Stimulated activated CD4-positive, alpha-beta T cell treated with anti-CD3 and anti-CD28 coated beads, Interleukin-12 subunit alpha, Interleukin-12 subunit beta, amount 100 ng/mL, for 4 hours (primary cell): ENCODE measurements at regions not wholly inside any gene's neighbourhood (a gene's known extent, or its start where the extent isn't known, plus 50 kb on each side); places are given as distances from the start of the nearest gene placed in this dataset.
"Not testable (repeated sequence)": the region's sequence is repeated elsewhere in the genome, so short reads cannot be mapped to it uniquely, and the experiment has no call there.

ENCODE experiments used
- DNase-seq: peaks from one replicate; pipeline ENCODE4 v3.0.0-alpha.2; 2020

DNA sequence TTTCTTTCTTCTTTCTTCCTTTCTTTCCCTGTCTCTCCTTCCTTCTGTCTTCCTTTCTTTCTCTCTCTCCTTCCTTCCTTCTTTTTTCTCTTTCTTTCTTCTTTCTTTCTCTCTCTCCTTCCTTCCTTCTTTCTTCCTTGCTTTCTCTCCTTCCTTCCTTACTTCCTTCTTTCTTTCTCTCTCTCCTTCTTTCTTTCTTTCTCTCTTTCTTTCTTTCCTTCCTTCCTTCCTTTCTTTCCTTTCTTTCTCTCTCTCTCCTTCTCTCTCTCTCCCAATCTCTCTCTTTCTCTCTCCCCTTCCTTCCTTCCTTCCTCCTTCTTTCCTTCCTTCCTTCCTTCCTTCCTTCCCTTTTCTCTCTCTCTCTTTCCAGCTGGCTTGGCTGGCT, 2806.6 kb downstream of the RPIA start:
- DNase-seq: not testable (repeated sequence)

DNA sequence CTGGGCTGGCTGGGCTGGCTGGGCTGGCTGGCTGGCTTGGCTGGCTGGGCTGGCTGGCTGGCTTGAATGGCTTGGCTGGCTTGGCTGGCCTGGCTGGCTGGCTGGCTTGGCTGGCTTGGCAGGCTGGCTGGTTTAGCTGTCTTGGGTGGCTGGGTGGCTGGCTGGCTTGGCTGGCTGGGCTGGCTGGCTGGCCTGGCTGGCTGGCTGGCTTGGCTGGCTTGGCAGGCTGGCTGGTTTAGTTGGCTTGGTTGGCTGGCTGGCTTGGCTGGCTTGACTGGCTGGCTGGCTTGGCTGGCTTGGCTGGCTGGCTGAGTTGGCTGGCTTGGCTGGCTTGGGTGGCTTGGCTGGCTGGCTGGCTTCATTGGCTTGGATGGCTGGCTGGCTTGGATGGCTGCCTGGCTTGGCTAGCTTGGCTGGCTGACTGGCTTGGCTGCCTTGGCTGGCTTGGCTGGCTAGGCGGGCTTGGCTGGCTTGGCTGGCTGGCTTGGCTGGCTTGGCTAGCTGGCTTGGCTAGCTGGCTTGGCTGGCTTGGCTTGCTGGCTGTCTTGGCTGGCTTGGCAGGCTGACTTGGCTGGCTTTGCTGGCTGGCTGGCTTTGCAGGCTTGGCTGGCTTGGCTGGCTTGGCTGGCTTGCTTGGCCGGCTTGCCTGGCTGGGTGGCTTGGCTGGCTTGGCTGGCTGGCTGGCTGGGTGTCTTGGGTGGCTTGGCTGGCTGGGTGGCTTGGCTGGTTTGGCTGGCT, 2807.2 kb downstream of the RPIA start:
- DNase-seq: not testable (repeated sequence)

DNA sequence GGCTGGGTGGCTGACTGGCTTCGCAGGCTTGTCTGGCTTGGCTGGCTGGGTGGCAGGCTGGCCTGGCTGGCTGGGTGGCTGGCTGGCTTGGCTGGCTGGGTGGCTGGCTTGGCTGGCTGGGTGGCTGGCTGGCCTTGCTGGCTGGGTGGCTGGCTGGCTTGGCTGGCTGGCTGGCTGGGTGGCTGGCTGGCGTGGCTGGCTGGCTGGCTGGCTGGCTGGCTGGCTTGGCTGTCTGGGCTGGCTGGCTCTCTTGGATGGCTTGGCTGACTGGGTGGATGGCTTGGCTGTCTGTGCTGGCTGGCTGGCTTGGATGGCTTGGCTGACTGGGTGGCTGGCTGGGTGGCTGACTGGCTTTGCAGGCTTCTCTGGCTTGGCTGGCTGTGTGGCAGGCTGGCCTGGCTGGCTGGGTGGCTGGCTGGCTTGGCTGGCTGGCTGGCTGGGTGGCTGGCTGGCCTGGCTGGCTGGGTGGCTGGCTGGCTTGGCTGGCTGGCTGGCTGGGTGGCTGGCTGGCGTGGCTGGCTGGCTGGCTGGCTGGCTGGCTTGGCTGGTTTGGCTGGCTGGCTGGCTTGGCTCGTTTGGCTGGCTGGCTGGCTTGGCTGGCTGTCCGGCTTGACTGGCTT, 2808.1 kb downstream of the RPIA start:
- not testable (repeated sequence) for DNase-seq

DNA sequence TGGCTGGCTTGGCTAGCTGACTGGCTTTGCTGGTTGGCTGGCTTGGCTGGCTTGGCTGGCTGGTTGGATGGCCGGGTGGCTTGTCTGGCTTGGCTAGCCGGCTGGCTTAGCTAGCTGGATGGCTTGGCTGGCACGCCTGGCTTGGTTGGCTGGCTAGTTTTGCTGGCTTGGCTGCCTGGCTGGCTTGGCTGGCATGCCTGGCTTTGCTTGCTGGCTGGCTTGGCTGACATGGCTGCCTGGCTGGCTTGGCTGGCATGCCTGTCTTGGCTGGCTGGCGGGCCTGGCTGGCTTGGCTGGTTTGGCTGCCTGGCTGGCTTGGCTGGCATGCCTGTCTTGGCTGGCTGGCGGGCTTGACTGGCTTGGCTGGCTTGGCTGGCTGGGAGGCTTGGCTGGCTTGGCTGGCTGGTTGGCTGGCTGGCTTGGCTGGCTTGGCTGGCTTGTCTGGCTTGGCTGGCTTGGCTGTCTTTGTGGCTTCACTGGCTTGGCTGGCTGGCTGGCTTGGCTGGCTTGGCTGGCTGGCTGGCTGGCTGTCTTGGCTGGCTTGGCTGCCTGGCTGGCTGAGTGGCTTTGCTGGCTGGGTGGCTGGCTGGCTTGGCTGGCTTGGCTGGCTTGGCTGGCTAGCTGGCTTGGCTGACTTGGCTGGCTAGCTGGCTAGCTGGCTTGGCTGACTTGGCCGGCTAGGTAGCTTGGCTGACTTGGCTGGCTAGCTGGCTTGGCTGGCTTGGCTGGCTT, 2808.9 kb downstream of the RPIA start:
- DNase-seq: not testable (repeated sequence)

DNA sequence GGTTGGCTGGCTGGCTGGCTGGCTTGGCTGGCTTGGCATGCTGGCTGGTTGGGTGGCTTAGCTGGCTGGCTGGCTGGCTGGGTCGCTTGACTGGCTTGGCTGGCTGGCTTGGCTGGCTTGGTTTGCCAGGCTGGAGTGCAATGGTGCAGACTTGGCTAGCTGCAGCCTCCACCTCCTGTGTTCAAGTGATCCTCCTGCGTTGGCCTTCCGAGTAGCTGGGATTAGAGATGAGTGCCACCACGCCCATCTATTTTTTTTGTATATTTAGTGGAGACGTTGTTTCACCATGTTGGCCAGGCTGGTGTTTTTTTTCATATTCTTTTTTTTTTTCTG, 2809.5 kb downstream of the RPIA start:
- DNase-seq: not testable (repeated sequence)

DNA sequence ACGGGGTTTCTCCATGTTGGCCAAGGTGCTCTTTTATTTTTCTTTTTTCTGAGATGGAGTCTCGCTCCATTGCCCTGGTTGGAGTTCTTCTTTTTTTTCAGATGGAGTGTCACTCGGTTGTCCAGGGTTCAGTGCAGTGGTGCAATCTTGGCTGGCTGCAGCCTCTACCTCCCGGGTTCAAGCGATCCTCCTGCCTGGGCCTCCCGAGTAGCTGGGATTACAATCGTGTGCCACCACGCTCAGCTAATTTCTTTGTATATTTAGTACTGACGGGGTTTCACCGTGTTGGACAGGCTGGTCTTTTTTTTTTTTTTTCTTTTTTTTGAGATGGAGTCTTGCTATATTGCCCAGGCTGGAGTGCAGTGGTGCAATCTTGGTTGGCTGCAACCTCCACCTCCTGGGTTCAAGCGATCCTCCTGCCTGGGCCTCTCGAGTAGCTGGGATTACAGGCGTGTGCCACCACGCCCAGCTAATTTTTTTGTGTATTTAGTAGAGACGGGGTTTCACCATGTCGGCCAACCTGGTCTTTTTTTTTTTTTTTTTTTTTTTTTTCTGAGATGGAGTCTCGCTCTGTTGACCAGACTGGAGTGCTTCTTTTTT, 2810.1 kb downstream of the RPIA start:
- not testable (repeated sequence) for DNase-seq

DNA sequence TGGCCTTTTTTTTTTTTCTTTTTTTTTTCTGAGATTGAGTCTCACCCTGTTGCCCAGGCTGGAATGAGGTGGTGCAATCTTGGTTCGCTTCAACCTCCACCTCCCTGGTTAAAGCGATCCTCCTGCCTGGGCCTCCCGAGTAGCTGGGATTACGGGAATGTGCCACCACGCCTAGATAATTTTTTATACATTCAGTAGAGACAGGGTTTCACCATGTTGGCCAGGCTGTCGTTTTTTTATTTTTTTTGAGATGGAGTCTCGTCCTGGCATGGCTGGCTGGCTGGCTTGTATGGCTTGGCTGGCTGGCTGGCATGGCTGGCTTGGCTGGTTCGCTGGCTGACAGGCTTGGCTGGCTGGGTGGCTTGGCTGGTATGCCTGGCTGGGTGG, 2812.1 kb downstream of the RPIA start:
- DNase-seq: not testable (repeated sequence)

DNA sequence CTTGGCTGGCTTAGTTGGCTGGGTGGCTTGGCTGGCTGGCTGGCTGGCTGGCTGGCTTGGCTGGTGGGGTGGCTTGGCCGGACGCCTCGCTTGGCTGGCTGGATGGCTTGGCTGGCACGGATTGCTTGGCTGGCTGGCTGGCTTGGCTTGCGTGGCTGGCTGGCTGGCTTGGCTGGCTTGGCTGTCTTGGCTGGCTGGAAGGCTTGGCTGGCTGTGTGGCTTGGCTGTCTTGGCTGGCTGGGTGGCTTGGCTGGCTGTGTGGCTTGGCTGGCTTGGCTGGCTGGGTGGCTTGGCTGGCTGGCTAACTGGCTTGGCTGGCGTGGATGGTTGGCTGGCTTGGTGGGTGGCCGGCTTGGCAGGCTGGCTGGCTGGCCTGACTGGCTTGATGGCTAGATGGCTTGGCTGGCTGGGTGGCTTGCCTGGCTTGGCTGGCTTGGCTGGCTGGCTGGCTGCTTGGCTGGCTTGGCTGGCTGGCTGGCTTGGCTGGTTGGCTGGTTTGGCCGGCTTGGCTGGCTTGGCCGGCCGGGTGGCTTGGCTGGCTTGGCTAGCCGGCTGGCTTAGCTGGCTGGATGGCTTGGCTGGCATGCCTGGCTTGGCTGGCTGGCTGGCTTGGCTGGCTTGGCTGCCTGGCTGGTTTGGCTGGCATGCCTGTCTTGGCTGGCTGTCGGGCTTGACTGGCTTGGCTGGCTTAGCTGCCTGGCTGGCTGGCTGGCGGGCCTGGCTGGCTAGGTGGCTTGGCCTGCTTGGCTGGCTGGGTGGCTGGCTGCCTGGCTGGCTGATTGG, 2812.7 kb downstream of the RPIA start:
- not testable (repeated sequence) for DNase-seq

DNA sequence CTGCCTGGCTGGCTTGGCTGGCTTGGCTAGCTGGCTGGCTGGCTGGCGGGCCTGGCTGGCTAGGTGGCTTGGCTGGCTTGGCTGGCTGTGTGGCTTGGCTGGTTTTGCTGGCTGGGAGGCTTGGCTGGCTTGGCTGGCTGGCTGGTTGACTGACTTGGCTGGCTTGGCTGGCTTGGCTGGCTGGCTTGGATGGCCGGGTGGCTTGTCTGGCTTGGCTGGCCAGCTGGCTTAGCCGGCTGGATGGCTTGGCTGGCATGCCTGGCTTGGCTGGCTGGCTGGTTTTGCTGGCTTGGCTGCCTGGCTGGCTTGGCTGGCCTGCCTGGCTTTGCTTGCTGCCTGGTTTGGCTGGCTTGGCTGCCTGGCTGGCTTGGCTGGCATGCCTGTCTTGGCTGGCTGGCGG, 2817.3 kb downstream of the RPIA start:
- not testable (repeated sequence) for DNase-seq

DNA sequence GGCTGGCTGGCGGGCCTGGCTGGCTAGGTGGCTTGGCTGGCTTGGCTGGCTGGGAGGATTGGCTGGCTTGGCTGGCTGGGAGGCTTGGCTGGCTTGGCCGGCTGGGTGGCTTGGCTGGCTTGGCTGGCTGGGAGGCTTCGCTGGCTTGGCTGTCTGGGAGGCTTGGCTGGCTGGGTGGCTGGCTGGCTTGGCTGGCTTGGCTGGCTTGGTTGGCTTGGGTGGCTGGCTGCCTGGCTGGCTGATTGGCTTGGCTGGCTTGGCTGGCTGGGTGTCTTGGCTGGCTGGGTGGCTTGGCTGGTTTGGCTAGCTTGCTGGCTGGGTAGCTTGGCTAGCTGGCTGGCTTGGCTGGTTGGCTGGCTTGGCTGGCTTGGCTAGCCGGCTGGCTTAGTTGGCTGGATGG, 2817.8 kb downstream of the RPIA start:
- not testable (repeated sequence) for DNase-seq

DNA sequence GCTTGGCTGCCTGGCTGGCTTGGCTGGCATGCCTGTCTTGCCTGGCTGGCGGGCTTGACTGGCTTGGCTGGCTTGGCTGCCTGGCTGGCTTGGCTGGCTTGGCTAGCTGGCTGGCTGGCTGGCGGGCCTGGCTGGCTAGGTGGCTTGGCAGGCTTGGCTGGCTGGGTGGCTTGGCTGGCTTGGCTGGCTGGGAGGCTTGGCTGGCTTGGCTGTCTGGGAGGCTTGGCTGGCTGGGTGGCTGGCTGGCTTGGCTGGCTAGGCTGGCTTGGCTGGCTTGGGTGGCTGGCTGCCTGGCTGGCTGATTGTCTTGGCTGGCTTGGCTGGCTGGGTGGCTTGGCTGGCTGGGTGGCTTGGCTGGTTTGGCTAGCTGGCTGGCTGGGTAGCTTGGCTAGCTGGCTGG, 2819.7 kb downstream of the RPIA start:
- DNase-seq: not testable (repeated sequence)

DNA sequence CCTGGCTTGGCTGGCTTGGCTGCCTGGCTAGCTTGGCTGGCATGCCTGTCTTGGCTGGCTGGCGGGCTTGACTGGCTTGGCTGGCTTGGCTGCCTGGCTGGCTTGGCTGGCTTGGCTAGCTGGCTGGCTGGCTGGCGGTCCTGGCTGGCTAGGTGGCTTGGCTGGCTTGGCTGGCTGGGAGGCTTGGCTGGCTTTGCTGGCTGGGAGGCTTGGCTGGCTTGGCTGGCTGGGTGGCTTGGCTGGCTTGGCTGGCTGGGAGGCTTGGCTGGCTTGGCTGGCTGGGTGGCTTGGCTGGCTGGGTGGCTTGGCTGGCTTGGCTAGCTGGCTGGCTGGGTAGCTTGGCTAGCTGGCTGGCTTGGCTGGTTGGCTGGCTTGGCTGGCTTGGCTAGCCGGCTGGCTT, 2824.5 kb downstream of the RPIA start:
- DNase-seq: not testable (repeated sequence)

DNA sequence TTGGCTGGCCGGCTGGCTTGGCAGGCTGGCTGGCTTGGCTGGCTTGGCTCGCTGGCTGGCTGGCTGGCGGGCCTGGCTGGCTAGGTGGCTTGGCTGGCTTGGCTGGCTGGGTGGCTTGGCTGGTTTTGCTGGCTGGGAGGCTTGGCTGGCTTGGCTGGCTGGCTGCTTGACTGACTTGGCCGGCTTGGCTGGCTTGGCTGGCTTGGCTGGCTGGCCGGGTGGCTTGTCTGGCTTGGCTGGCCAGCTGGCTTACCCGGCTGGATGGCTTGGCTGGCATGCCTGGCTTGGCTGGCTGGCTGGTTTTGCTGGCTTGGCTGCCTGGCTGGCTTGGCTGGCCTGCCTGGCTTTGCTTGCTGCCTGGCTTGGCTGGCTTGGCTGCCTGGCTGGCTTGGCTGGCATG, 2825.2 kb downstream of the RPIA start:
- DNase-seq: not testable (repeated sequence)

DNA sequence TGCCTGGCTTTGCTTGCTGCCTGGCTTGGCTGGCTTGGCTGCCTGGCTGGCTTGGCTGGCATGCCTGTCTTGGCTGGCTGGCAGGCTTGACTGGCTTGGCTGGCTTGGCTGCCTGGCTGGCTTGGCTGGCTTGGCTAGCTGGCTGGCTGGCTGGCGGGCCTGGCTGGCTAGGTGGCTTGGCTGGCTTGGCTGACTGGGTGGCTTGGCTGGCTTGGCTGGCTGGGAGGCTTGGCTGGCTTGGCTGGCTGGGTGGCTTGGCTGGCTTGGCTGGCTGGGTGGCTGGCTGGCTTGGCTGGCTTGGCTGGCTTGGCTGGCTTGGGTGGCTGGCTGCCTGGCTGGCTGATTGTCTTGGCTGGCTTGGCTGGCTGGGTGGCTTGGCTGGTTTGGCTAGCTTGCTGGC, 2826.4 kb downstream of the RPIA start:
- DNase-seq: not testable (repeated sequence)

DNA sequence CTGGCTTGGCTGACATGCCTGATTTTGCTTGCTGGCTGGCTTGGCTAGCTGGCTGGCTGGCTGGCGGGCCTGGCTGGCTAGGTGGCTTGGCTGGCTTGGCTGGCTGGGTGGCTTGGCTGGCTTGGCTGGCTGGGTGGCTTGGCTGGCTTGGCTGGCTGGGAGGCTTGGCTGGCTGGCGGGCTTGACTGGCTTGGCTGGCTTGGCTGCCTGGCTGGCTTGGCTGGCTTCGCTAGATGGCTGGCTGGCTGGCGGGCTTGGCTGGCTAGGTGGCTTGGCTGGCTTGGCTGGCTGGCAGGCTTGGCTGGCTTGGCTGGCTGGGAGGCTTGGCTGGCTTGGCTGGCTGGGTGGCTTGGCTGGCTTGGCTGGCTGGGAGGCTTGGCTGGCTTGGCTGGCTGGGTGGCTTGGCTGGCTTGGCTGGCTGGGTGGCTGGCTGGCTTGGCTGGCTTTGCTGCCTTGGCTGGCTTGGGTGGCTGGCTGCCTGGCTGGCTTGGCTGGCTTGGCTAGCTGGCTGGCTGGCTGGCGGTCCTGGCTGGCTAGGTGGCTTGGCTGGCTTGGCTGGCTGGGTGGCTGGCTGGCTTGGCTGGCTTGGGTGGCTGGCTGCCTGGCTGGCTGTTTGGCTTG, 2827.0 kb downstream of the RPIA start:
- not testable (repeated sequence) for DNase-seq

DNA sequence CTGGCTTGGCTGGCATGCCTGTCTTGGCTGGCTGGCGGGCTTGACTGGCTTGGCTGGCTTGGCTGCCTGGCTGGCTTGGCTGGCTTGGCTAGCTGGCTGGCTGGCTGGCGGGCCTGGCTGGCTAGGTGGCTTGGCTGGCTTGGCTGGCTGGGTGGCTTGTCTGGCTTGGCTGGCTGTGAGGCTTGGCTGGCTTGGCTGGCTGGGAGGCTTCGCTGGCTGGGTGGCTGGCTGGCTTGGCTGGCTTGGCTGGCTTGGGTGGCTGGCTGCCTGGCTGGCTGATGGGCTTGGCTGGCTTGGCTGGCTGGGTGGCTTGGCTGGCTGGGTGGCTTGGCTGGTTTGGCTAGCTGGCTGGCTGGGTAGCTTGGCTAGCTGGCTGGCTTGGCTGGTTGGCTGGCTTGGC, 2827.9 kb downstream of the RPIA start:
- not testable (repeated sequence) for DNase-seq

DNA sequence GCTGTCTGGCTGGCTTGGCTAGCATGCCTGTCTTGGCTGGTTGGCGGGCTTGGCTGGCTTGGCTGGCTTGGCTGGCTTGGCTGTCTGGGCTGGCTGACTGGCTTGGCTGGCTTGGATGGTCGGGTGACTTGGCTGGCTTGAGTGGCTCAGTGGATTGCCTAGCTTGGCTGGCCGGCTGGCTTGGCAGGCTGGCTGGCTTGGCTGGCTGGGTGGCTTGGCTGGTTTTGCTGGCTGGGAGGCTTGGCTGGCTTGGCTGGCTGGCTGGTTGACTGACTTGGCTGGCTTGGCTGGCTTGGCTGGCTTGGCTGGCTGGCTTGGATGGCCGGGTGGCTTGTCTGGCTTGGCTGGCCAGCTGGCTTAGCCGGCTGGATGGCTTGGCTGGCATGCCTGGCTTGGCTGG, 2828.4 kb downstream of the RPIA start:
- DNase-seq: not testable (repeated sequence)

DNA sequence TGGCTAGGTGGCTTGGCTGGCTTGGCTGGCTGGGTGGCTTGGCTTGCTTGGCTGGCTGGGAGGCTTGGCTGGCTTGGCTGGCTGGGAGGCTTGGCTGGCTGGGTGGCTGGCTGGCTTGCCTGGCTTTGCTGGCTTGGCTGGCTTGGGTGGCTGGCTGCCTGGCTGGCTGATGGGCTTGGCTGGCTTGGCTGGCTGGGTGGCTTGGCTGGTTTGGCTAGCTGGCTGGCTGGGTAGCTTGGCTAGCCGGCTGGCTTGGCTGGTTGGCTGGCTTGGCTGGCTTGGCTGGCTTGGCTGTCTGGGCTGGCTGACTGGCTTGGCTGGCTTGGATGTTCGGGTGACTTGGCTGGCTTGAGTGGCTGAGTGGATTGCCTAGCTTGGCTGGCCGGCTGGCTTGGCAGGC, 2829.1 kb downstream of the RPIA start:
- not testable (repeated sequence) for DNase-seq

DNA sequence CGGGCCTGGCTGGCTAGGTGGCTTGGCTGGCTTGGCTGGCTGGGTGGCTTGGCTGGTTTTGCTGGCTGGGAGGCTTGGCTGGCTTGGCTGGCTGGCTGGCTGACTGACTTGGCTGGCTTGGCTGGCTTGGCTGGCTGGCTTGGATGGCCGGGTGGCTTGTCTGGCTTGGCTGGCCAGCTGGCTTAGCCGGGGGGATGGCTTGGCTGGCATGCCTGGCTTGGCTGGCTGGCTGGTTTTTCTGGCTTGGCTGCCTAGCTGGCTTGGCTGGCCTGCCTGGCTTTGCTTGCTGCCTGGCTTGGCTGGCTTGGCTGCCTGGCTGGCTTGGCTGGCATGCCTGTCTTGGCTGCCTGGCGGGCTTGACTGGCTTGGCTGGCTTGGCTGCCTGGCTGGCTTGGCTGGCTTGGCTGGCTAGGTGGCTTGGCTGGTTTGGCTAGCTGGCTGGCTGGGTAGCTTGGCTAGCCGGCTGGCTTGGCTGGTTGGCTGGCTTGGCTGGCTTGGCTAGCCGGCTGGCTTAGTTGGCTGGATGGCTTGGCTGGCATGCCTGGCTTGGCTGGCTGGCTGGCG, 2829.6 kb downstream of the RPIA start:
- DNase-seq: not testable (repeated sequence)

DNA sequence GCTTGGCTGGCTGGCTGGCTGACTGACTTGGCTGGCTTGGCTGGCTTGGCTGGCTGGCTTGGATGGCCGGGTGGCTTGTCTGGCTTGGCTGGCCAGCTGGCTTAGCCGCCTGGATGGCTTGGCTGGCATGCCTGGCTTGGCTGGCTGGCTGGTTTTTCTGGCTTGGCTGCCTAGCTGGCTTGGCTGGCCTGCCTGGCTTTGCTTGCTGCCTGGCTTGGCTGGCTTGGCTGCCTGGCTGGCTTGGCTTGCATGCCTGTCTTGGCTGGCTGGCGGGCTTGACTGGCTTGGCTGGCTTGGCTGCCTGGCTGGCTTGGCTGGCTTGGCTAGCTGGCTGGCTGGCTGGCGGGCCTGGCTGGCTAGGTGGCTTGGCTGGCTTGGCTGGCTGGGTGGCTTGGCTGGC, 2830.5 kb downstream of the RPIA start:
- DNase-seq: not testable (repeated sequence)

DNA sequence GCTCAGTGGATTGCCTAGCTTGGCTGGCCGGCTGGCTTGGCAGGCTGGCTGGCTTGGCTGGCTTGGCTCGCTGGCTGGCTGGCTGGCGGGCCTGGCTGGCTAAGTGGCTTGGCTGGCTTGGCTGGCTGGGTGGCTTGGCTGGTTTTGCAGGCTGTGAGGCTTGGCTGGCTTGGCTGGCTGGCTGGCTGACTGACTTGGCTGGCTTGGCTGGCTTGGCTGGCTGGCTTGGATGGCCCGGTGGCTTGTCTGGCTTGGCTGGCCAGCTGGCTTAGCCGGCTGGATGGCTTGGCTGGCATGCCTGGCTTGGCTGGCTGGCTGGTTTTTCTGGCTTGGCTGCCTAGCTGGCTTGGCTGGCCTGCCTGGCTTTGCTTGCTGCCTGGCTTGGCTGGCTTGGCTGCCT, 2831.4 kb downstream of the RPIA start:
- DNase-seq: not testable (repeated sequence)

DNA sequence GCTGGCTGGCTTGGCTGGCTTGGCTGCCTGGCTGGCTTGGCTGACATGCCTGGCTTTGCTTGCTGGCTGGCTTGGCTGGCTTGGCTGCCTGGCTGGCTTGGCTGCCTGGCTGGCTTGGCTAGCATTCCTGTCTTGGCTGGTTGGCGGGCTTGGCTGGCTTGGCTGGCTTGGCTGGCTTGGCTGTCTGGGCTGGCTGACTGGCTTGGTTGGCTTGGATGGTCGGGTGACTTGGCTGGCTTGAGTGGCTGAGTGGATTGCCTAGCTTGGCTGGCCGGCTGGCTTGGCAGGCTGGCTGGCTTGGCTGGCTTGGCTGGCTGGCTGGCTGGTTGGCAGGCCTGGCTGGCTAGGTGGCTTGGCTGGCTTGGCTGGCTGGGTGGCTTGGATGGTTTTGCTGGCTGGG, 2832.3 kb downstream of the RPIA start:
- DNase-seq: not testable (repeated sequence)
